Retinal pigment epithelial cell (primary cell): ENCODE measurements at regions not wholly inside any gene's neighbourhood (a gene's known extent, or its start where the extent isn't known, plus 50 kb on each side); places are given as distances from the start of the nearest gene placed in this dataset.

Experiments used
- DNase-seq: peaks from one replicate; pipeline ENCODE4 v3.0.0-alpha.2; 2010; ENCODE audit warnings: low read depth
- H3K4me3 ChIP-seq: 2 replicates; pipeline ENCODE4 v1.5.1; 2011; ENCODE audit warnings: mild to moderate bottlenecking, low read length, control low read depth, moderate library complexity
- CTCF ChIP-seq: conservative IDR thresholded peaks from 2 replicates; pipeline ENCODE4 v1.5.1; 2011; ENCODE audit warnings: low read depth, low read length, control low read depth, inconsistent platforms

- no peak overlapping the region for H3K4me3 ChIP-seq
- no peak for DNase-seq
- TF ChIP-seq CTCF, result no peak
Measured at GRCh38 chr2:111707700-111708099, 176.3 kb downstream of the ANAPC1 start.

- no peak overlapping the region for H3K4me3 ChIP-seq
- no peak for DNase-seq
- TF ChIP-seq CTCF, result no peak
Measured at GRCh38 chr2:111708476-111709180, 175.4 kb downstream of the ANAPC1 start.

- no peak for DNase-seq
- H3K4me3 ChIP-seq, result no peak overlapping the region
- no peak for TF ChIP-seq CTCF
Measured at GRCh38 chr2:111709321-111709720, 174.7 kb downstream of the ANAPC1 start.

GRCh38 chr2:111710085-111710484, 173.9 kb downstream of the ANAPC1 start:
- TF ChIP-seq CTCF, result no peak
- no peak overlapping the region for H3K4me3 ChIP-seq
- no peak for DNase-seq

GRCh38 chr2:111710613-111711012, 173.4 kb downstream of the ANAPC1 start:
- no peak for DNase-seq
- no peak overlapping the region for H3K4me3 ChIP-seq
- no peak for TF ChIP-seq CTCF

- no peak for TF ChIP-seq CTCF
- H3K4me3 ChIP-seq, result no peak overlapping the region
- no peak for DNase-seq
Measured at GRCh38 chr2:111711270-111711669, 172.7 kb downstream of the ANAPC1 start.

GRCh38 chr2:111712361-111712760, 171.6 kb downstream of the ANAPC1 start:
- no peak for TF ChIP-seq CTCF
- DNase-seq, result no peak
- no peak overlapping the region for H3K4me3 ChIP-seq
